K562 (cell line): ENCODE measurements at regions not wholly inside any gene's neighbourhood (a gene's known extent, or its start where the extent isn't known, plus 50 kb on each side); places are given as distances from the start of the nearest gene placed in this dataset.

Source experiments
- ATAC-seq: fragments of 200-7000 bp; cut with Tn5 transposase; 3 replicates; pipeline ENCODE4 v1.9.1; 2020; ENCODE audit warnings: moderate library complexity
- BruUV-seq: library from RNA; stranded (reverse); fragments of 400-500 nt; replicated peaks from 2 replicates; lab custom pipeline; 2021; lab: Mats Ljungman, UMichigan
- CTCF ChIA-PET: fragments of 300-600 bp; formaldehyde crosslinking; extraction: SDS; loops from one replicate; lab custom pipeline; 2021; ENCODE audit warnings: low intra/inter-chr PET ratio; lab: Yijun Ruan, JAX
- POLR2A ChIA-PET: fragments of 300-600, 350-650 bp; sonication (Branson Sonifier 250); formaldehyde crosslinking; extraction: SDS; loops from one replicate; lab custom pipeline; 2021; ENCODE audit warnings: antibody characterized with exemption, inconsistent platforms; lab: Yijun Ruan, JAX
- DNase-seq, 4 experiments: peaks; one replicate each; pipeline versions ENCODE4 v3.0.0 to v3.0.0-alpha.2; 2011 to 2018; ENCODE audit warnings: low spot score in 3 of 4, mixed read lengths in 3 of 4; ENCODE audit errors: extremely low read depth in 1 of 4
- FAIRE-seq: peaks from 2 replicates; lab custom pipeline; 2011; peaks lifted over from hg19 to GRCh38; lab: Jason Lieb, UNC
- H2AFZ ChIP-seq: 2 replicates; pipeline ENCODE4 v1.6.0; 2011; ENCODE audit warnings: low read depth, low read length, control low read depth, inconsistent platforms
- H3K27ac ChIP-seq: fragments of 200-600 bp; 3 replicates; pipeline ENCODE4 v1.8.0; 2011; ENCODE audit warnings: low read depth, mild to moderate bottlenecking, control low read depth, inconsistent platforms, low read length, moderate library complexity, mixed read lengths; ENCODE audit errors: extremely low read depth
- H3K27me3 ChIP-seq, 2 experiments: fragments of 300-600 bp in 1 of 2; 2 replicates in 1 of 2; 3 replicates in 1 of 2; pipeline versions ENCODE4 v1.6.0 to v1.8.0; 2011; ENCODE audit warnings: inconsistent platforms in 2 of 2, low read length in 2 of 2, mild to moderate bottlenecking in 1 of 2, mixed read lengths in 1 of 2, moderate library complexity in 1 of 2; ENCODE audit not compliant: control insufficient read depth in 2 of 2, insufficient read depth in 2 of 2
- H3K36me3 ChIP-seq: fragments of 300-600 bp; 3 replicates; pipeline ENCODE4 v1.8.0; 2011; ENCODE audit warnings: mild to moderate bottlenecking, low read length, inconsistent platforms; ENCODE audit not compliant: control insufficient read depth, insufficient read depth
- H3K4me1 ChIP-seq, 2 experiments: fragments of 200-600 bp in 1 of 2; replicated peaks in 1 of 2; 2 replicates in 1 of 2; 3 replicates in 1 of 2; pipeline versions ENCODE4 v1.5.1 to v1.8.0; 2011; ENCODE audit warnings: inconsistent platforms in 2 of 2, low read length in 2 of 2, mild to moderate bottlenecking in 1 of 2, mixed read lengths in 1 of 2, moderate library complexity in 1 of 2; ENCODE audit not compliant: control insufficient read depth in 2 of 2, insufficient read depth in 2 of 2
- H3K4me2 ChIP-seq: 2 replicates; pipeline ENCODE4 v1.6.1; 2011; ENCODE audit warnings: low read length, control low read depth, inconsistent platforms, mixed read lengths; ENCODE audit not compliant: insufficient read depth
- H3K4me3 ChIP-seq: fragments of 200-600 bp; sonication (generic), shearing (Covaris generic); 2 replicates; pipeline ENCODE4 v1.5.1; 2016; ENCODE audit warnings: control low read depth, inconsistent platforms
- H3K79me2 ChIP-seq: fragments of 200-600 bp; 3 replicates; pipeline ENCODE4 v1.8.0; 2011; ENCODE audit warnings: low read length, inconsistent platforms; ENCODE audit not compliant: control insufficient read depth, insufficient read depth
- H3K9ac ChIP-seq, 2 experiments: 2 replicates each; pipeline versions ENCODE4 v1.6.0 to v1.6.1; 2011; ENCODE audit warnings: low read depth in 2 of 2, low read length in 2 of 2, control low read depth in 1 of 2, inconsistent platforms in 1 of 2, mild to moderate bottlenecking in 1 of 2, mixed read lengths in 1 of 2; ENCODE audit not compliant: insufficient read depth in 1 of 2
- H3K9me1 ChIP-seq: one replicate; pipeline ENCODE4 v1.6.0; 2011; ENCODE audit warnings: inconsistent platforms, mild to moderate bottlenecking, low read length, moderate library complexity; ENCODE audit not compliant: control insufficient read depth, insufficient read depth
- H3K9me3 ChIP-seq: replicated peaks from 2 replicates; pipeline ENCODE4 v1.5.1; 2011; ENCODE audit warnings: low read depth, low read length, inconsistent platforms; ENCODE audit not compliant: control insufficient read depth, insufficient read depth
- H4K20me1 ChIP-seq: replicated peaks from 2 replicates; pipeline ENCODE4 v1.6.1; 2011; ENCODE audit warnings: low read length, inconsistent platforms, mixed read lengths; ENCODE audit not compliant: control insufficient read depth, insufficient read depth
- RAD51 ChIP-seq: fragments of 450-650 bp; IDR thresholded peaks from 2 replicates; pipeline ENCODE4 v1.7.1; 2016; ENCODE audit warnings: low read depth, mild to moderate bottlenecking, borderline replicate concordance
- USF2 ChIP-seq: sonication (generic); formaldehyde crosslinking; IDR thresholded peaks from 2 replicates; pipeline ENCODE4 v1.5.0; 2020; ENCODE audit warnings: missing genetic modification reagents
- VEZF1 ChIP-seq: fragments of 200-800 bp; sonication (Bioruptor generic); IDR thresholded peaks from 2 replicates; pipeline ENCODE4 v1.6.1; 2017; ENCODE audit warnings: missing genetic modification characterization, missing compliant biosample characterization
- WGBS: fragments of 100-300 bp; shearing (Covaris generic); methylation state at CpG from one replicate; pipeline ENCODE4 v1.1.6; 2016; ENCODE audit warnings: low coverage, mixed read lengths; ENCODE audit not compliant: insufficient coverage; ENCODE audit errors: missing lambda C conversion rate; 5-methylcytosine and 5-hydroxymethylcytosine counted together
- in situ Hi-C: fragments of 300-500 bp; cut with MboI; formaldehyde crosslinking; loops from 4 replicates; pipeline ENCODE4 v1.15.0; 2018; ENCODE audit warnings: inconsistent platforms, mixed read lengths
- intact Hi-C: fragments of 100-400 bp; cut with micrococcal nuclease; formaldehyde crosslinking; loops from 2 replicates; pipeline ENCODE4 v1.14.2; 2022
- TF ChIP-seq, protein P1 (sequence below): fragments of 450-650 bp; formaldehyde crosslinking; IDR thresholded peaks from 2 replicates; pipeline ENCODE4 v1.4.0; 2020; ENCODE audit warnings: mild to moderate bottlenecking, mixed read lengths
- TF ChIP-seq, protein P2 (sequence below): fragments of 200-600 bp; sonication (generic); IDR thresholded peaks from one replicate; pipeline ENCODE4 v1.6.1; 2012; ENCODE audit warnings: mild to moderate bottlenecking, low read depth, low read length, inconsistent platforms

DNA sequence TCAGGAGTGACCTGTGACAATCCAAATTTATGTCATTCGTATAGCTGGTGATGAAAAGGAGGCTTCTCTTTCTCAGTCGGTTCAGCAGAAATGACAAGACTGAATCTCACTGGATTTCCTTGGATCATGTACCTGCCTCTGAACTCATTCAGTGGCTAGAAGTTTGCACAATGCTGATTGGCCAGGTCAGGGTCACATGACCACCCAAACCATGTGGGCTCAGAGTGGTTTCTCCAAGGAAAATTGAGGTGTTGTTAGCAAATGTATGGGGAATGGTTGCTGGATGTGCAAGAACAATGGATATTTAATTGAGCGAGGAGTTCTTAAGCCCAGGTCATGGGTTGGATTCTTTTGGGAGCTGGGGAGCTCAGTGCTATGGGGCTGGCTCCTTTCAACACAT lies 227.5 kb downstream of the AACS start:
- H3K9me1 ChIP-seq, result no peaks in the 10 kb centered on the region
- ATAC-seq, result no peak
- ChIA-PET CTCF (no interaction called here), POLR2A (interaction anchor here (0.7 kb wide), 2 partner anchors 36 to 78 kb away, joined by 3 read pairs; no protein-coding TSS in a partner anchor)
- peak in 2 of 4 experiments; percentile 23 for DNase-seq
- FAIRE-seq, result no peak
- no peaks in the 10 kb centered on the region for H3K79me2 ChIP-seq
- H3K9ac ChIP-seq, result no peak overlapping the region
- intact Hi-C loops (no loop called here), in situ Hi-C loops (no loop called here)
- no peak overlapping the region for H3K27ac ChIP-seq
- H2AFZ ChIP-seq, result no peak overlapping the region
- H4K20me1 ChIP-seq, result no peaks in the 10 kb centered on the region
- H3K9me3 ChIP-seq, result no peaks in the 10 kb centered on the region
- 0% methylated on average over 3 of the region's 3 CpGs for WGBS
- H3K4me1 ChIP-seq, result no peaks in the 10 kb centered on the region
- H3K4me3 ChIP-seq, result no peak overlapping the region
- peaks cover 2 to 21% of the 10 kb centered on the region in 2 experiments; a peak in 4 of 5 replicates for H3K27me3 ChIP-seq
- BruUV-seq, result no TSS peak
- no peak overlapping the region for H3K4me2 ChIP-seq
- no peaks in the 10 kb centered on the region for H3K36me3 ChIP-seq
- TF ChIP-seq, protein P1, sequence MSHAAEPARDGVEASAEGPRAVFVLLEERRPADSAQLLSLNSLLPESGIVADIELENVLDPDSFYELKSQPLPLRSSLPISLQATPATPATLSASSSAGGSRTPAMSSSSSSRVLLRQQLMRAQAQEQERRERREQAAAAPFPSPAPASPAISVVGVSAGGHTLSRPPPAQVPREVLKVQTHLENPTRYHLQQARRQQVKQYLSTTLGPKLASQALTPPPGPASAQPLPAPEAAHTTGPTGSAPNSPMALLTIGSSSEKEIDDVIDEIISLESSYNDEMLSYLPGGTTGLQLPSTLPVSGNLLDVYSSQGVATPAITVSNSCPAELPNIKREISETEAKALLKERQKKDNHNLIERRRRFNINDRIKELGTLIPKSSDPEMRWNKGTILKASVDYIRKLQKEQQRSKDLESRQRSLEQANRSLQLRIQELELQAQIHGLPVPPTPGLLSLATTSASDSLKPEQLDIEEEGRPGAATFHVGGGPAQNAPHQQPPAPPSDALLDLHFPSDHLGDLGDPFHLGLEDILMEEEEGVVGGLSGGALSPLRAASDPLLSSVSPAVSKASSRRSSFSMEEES, result peak; percentile 56
- TF ChIP-seq, protein P2, sequence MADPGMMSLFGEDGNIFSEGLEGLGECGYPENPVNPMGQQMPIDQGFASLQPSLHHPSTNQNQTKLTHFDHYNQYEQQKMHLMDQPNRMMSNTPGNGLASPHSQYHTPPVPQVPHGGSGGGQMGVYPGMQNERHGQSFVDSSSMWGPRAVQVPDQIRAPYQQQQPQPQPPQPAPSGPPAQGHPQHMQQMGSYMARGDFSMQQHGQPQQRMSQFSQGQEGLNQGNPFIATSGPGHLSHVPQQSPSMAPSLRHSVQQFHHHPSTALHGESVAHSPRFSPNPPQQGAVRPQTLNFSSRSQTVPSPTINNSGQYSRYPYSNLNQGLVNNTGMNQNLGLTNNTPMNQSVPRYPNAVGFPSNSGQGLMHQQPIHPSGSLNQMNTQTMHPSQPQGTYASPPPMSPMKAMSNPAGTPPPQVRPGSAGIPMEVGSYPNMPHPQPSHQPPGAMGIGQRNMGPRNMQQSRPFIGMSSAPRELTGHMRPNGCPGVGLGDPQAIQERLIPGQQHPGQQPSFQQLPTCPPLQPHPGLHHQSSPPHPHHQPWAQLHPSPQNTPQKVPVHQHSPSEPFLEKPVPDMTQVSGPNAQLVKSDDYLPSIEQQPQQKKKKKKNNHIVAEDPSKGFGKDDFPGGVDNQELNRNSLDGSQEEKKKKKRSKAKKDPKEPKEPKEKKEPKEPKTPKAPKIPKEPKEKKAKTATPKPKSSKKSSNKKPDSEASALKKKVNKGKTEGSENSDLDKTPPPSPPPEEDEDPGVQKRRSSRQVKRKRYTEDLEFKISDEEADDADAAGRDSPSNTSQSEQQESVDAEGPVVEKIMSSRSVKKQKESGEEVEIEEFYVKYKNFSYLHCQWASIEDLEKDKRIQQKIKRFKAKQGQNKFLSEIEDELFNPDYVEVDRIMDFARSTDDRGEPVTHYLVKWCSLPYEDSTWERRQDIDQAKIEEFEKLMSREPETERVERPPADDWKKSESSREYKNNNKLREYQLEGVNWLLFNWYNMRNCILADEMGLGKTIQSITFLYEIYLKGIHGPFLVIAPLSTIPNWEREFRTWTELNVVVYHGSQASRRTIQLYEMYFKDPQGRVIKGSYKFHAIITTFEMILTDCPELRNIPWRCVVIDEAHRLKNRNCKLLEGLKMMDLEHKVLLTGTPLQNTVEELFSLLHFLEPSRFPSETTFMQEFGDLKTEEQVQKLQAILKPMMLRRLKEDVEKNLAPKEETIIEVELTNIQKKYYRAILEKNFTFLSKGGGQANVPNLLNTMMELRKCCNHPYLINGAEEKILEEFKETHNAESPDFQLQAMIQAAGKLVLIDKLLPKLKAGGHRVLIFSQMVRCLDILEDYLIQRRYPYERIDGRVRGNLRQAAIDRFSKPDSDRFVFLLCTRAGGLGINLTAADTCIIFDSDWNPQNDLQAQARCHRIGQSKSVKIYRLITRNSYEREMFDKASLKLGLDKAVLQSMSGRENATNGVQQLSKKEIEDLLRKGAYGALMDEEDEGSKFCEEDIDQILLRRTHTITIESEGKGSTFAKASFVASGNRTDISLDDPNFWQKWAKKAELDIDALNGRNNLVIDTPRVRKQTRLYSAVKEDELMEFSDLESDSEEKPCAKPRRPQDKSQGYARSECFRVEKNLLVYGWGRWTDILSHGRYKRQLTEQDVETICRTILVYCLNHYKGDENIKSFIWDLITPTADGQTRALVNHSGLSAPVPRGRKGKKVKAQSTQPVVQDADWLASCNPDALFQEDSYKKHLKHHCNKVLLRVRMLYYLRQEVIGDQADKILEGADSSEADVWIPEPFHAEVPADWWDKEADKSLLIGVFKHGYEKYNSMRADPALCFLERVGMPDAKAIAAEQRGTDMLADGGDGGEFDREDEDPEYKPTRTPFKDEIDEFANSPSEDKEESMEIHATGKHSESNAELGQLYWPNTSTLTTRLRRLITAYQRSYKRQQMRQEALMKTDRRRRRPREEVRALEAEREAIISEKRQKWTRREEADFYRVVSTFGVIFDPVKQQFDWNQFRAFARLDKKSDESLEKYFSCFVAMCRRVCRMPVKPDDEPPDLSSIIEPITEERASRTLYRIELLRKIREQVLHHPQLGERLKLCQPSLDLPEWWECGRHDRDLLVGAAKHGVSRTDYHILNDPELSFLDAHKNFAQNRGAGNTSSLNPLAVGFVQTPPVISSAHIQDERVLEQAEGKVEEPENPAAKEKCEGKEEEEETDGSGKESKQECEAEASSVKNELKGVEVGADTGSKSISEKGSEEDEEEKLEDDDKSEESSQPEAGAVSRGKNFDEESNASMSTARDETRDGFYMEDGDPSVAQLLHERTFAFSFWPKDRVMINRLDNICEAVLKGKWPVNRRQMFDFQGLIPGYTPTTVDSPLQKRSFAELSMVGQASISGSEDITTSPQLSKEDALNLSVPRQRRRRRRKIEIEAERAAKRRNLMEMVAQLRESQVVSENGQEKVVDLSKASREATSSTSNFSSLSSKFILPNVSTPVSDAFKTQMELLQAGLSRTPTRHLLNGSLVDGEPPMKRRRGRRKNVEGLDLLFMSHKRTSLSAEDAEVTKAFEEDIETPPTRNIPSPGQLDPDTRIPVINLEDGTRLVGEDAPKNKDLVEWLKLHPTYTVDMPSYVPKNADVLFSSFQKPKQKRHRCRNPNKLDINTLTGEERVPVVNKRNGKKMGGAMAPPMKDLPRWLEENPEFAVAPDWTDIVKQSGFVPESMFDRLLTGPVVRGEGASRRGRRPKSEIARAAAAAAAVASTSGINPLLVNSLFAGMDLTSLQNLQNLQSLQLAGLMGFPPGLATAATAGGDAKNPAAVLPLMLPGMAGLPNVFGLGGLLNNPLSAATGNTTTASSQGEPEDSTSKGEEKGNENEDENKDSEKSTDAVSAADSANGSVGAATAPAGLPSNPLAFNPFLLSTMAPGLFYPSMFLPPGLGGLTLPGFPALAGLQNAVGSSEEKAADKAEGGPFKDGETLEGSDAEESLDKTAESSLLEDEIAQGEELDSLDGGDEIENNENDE, result no peak
- TF ChIP-seq VEZF1, result no peak
- peak; percentile 52; the same call in 1 of the 2 replicates for TF ChIP-seq USF2 (CRISPR knock-in tag)
- TF ChIP-seq RAD51, result peak; percentile 57; the same call in 1 of the 2 replicates
